DMS79 treated with DMSO at 0.1 percent for 48 hours (cell line): ENCODE measurements at regions not wholly inside any gene's neighbourhood (a gene's known extent, or its start where the extent isn't known, plus 50 kb on each side); places are given as distances from the start of the nearest gene placed in this dataset.
"Not testable (repeated sequence)": the region's sequence is repeated elsewhere in the genome, so short reads cannot be mapped to it uniquely, and the experiment has no call there.

ENCODE experiments used
- DNase-seq: peaks from one replicate; lab custom pipeline; 2025; lab: John Stamatoyannopoulos, UW

- DNase-seq, result no peak
Measured at GRCh38 chr9:90741036-90741435, 60.6 kb upstream of the SYK start.

- no peak for DNase-seq
Measured at GRCh38 chr9:90737742-90738141, 63.9 kb upstream of the SYK start.

GRCh38 chr9:90735952-90736351, 65.7 kb upstream of the SYK start:
- peak; percentile 52 for DNase-seq

- no peak for DNase-seq
Measured at GRCh38 chr9:90734631-90735030, 67.0 kb upstream of the SYK start.

- no peak for DNase-seq
Measured at GRCh38 chr9:90729351-90729750, 72.3 kb upstream of the SYK start.

GRCh38 chr9:90727488-90727887, 74.1 kb upstream of the SYK start:
- no peak for DNase-seq

- DNase-seq, result no peak
Measured at GRCh38 chr9:90726215-90726614, 75.4 kb upstream of the SYK start.

- no peak for DNase-seq
Measured at GRCh38 chr9:90724880-90725279, 76.7 kb upstream of the SYK start.

- DNase-seq, result no peak
Measured at GRCh38 chr9:90724112-90724511, 77.5 kb upstream of the SYK start.

- DNase-seq, result no peak
Measured at GRCh38 chr9:90722071-90722470, 79.4 kb upstream of the DIRAS2 start.

GRCh38 chr9:90720621-90721265, 78.1 kb upstream of the DIRAS2 start:
- no peak for DNase-seq

- DNase-seq, result no peak
Measured at GRCh38 chr9:90706230-90706629, 63.6 kb upstream of the DIRAS2 start.

GRCh38 chr9:90702441-90702955, 59.9 kb upstream of the DIRAS2 start:
- DNase-seq, result no peak

GRCh38 chr9:90698871-90699440, 56.3 kb upstream of the DIRAS2 start:
- no peak for DNase-seq

- no peak for DNase-seq
Measured at GRCh38 chr9:90697808-90698207, 55.2 kb upstream of the DIRAS2 start.

- not testable (repeated sequence) for DNase-seq
Measured at GRCh38 chr9:90694187-90694586, 51.6 kb upstream of the DIRAS2 start.
